GOT3 (cell line): ENCODE measurements at regions not wholly inside any gene's neighbourhood (a gene's known extent, or its start where the extent isn't known, plus 50 kb on each side); places are given as distances from the start of the nearest gene placed in this dataset.

Source experiments
- DNase-seq: peaks from one replicate; lab custom pipeline; 2025; ENCODE audit warnings: mixed read lengths; lab: John Stamatoyannopoulos, UW

- DNase-seq = no peak
Observed at GRCh38 chr7:108697254-108697653, 127.6 kb downstream of the DNAJB9 start.

- no peak for DNase-seq
Observed at GRCh38 chr7:108711611-108712010, 141.9 kb downstream of the DNAJB9 start.

- DNase-seq = no peak
Observed at GRCh38 chr7:108716783-108717182, 147.1 kb downstream of the DNAJB9 start.

- DNase-seq = no peak
Observed at GRCh38 chr7:108717781-108718180, 148.1 kb downstream of the DNAJB9 start.

DNA sequence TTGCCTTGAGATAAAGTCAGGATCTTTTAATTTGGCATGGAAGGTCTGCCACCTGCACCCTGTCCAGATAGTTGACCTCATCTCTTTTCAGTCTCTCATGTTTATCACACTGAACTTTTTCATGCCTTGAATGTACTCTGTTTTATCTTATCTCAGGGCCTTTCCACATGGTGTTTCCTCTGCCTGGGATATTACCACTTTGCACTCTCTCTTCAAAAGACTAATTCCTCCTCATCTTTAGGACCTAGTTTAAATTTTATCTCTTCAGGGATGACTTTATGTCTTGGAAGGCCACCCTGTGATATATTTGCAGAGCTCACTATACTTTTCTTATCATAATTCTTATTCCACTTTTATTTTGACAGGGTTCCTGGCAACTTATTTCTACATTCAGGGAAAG is 150.0 kb downstream of the DNAJB9 start:
- no peak for DNase-seq

DNA sequence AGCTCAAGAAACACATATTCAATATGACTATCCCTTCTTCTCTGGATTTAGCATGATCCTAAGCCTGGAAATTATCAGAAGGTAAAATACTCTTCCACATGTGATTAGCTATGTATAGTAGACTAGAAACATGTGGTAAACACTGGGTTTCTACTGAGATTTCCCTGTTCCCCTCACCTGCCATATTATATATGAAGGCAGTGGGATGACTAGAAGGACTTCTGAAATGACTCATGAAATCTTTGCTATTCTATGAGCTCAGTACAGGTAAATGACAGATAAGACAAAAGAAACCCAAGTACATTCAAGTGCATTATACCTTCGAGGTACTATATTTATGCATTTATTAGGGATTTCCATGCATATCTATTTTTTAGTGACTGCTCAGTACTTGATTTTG is 152.9 kb downstream of the DNAJB9 start:
- no peak for DNase-seq

DNA sequence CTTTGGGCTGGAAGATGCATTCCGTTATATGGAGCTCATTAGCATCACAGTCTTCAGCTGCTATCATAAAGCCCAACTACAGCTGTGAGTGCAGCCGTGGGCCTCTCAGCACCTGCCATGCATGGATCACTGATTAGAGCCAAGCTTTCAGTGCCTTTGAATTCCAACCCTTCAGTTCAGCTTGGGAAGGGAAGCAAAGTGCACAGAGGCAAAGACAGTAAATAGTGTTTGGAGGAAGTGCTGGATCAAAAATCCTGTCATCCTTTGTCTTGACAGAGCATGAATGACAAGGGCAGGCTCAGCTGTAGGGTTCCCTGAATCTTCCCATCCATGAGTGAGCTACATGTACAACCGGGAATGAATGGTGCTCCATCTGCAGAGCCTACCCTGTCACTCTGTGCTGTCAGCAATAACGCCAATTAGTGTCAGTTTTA is 153.7 kb downstream of the DNAJB9 start:
- no peak for DNase-seq

- DNase-seq = no peak
Observed at GRCh38 chr7:108724251-108725100, 154.8 kb downstream of the DNAJB9 start.

DNA sequence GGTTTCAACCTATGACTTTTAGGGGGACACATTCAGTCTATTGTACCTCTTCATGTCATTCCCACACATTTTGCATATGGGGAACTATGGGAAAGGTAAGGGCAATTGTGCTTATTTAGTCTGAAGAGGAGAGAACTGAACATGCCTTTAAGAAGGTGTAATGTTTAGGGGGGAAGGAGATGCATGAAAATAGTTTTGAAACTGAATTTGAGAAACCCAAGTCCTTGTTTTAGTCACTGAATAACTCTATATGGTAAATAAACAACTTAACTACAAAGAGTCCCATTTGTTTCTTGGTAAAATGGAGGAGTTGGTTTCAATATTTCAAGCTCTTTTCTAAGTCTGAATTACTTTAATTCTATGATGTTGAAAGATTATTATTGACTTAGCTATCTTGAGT is 166.1 kb downstream of the DNAJB9 start:
- no peak for DNase-seq

DNA sequence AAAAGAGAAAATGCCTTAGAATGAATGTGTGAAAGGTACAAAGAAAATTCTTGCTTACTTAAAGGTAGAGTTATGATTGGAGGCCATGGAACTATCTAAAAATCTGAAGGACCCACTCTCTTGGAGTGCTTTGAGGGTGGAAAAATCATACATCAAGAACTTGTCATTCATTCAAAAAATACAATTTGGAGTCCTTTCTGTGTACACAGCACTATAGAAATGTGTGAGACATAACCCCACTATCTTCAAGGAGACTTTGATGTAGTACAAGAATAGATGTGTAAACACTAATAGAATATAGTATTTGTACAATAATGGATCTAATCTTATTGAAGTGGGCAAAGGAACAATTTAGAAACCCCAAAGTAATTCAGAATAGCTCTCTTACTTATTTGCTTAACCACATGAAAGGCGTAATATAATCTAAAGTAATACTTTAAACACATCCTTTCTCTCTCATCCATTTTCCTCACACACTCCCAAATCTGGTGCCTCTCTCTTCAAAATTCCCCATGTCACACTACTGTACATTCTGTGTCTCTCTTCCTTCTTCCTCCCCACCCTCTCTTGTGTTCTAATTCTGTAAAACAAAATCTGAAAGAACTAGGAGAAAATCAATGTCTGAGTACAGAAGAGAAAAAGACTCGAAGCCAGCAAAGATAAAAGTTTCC is 166.7 kb downstream of the DNAJB9 start:
- DNase-seq = no peak

GRCh38 chr7:108770981-108771745 is 201.5 kb downstream of the DNAJB9 start:
- DNase-seq = no peak

- DNase-seq = no peak
Observed at GRCh38 chr7:108771853-108772252, 202.2 kb downstream of the DNAJB9 start.

DNA sequence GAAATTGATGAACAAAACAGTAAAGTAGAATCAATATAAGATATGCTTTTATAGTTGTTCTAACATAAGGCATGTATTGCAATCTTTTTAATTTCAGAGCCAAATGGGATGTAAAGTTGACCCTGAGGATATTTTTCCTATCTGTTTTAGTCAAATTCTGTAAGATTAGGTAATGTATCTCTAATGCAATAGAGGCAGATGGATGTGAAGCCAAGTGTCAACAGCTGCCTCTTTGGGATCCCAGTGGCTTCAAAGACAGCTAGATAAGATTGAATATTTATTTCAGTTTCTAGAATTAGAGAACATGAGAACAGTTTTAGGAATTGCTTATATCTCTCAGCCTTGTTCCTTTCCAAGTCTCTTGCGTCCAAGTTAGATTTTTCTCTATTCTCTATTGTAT is 208.3 kb downstream of the DNAJB9 start:
- DNase-seq = no peak

DNA sequence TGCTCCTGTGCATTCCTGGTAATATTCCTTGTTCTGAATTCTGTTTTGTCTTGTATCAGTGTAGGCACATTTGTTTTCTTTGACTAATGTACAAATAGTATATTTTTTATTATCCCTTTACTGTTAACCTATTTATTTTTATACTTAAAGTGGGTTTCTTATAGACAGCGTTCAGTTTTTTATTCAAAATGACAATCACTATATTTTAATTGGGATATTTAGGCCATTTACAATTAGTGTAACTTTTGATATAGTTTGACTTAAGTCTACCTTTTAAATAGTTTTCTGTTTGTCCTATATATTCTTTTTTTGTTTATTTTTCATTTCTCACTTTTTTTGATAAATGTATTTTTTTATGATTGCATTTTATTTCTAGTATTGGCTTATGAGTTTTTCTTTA is 219.8 kb downstream of the DNAJB9 start:
- no peak for DNase-seq

GRCh38 chr7:108794466-108794865 is 224.8 kb downstream of the DNAJB9 start:
- DNase-seq = no peak

DNA sequence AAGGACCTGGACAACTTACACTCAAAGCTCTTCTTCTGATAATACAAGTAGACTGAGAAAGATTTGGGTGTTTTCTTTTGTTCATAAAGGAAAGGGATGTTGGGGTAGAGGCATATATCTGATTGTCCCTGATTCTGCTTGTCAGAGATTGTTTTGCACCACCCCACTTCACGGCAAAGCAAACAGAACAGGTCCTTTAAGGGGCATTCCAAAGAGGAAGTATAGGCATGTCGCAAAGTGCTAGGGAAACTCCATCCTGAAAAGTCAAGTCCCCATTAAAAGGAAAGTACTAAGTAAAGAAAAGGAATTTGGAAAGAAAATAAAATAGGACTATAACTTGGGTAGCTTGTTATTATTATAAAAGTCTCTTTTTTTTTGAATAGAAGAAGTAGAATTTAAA is 233.0 kb downstream of the DNAJB9 start:
- DNase-seq = no peak

- DNase-seq = no peak
Observed at GRCh38 chr7:108805808-108806397, 236.2 kb downstream of the DNAJB9 start.

GRCh38 chr7:108808549-108809266 is 239.0 kb downstream of the DNAJB9 start:
- no peak for DNase-seq

DNA sequence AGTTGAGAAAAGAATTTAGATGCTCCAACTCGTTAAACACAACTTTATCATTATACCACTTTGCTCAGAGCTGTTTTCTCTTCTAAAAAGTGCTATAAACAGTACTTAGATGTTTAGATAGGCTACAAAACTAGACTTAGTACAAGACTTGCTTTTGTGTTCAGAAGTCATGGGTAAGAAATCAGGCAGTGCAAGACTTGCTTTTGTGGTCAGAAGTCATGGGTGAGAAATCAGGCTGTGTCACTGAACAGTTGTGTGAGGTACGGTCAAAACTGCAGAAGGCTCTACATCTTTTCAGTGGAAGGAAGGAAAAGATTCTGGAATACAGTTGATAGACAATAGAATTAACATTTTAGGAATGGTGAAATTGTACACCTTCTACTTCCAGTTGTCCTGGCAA is 239.7 kb downstream of the DNAJB9 start:
- DNase-seq = no peak

- no peak for DNase-seq
Observed at GRCh38 chr7:108810756-108811385, 241.2 kb downstream of the DNAJB9 start.
